Stimulated activated naive CD8-positive, alpha-beta T cell treated with anti-CD3 and anti-CD28 coated beads, Interleukin-15, amount 100 ng/mL, for 72 hours (primary cell): ENCODE measurements at regions not wholly inside any gene's neighbourhood (a gene's known extent, or its start where the extent isn't known, plus 50 kb on each side); places are given as distances from the start of the nearest gene placed in this dataset.
"Not testable (repeated sequence)": the region's sequence is repeated elsewhere in the genome, so short reads cannot be mapped to it uniquely, and the experiment has no call there.

Experiments
- ATAC-seq: fragments of 150-1000 bp; cut with Tn5 transposase; 2 replicates; pipeline ENCODE4 v1.10.0; 2021; ENCODE audit warnings: mild to moderate bottlenecking, moderate library complexity
- DNase-seq, 2 donors: peaks; one replicate each; pipeline ENCODE4 v3.0.0; 2021 to 2022
- H3K27ac Mint-ChIP-seq, 2 donors: one replicate each; pipeline ENCODE4 v1.8.0; 2022; ENCODE audit warnings: mild to moderate bottlenecking in 2 of 2, mixed read lengths in 2 of 2, moderate library complexity in 2 of 2
- H3K27me3 Mint-ChIP-seq: one replicate; pipeline ENCODE4 v1.8.0; 2022; ENCODE audit warnings: mixed read lengths
- H3K4me1 Mint-ChIP-seq: one replicate; pipeline ENCODE4 v1.8.0; 2022; ENCODE audit warnings: mild to moderate bottlenecking, mixed read lengths
- H3K4me3 Mint-ChIP-seq, 2 donors: one replicate each; pipeline ENCODE4 v1.8.0; 2022; ENCODE audit warnings: mild to moderate bottlenecking in 2 of 2, mixed read lengths in 2 of 2, moderate library complexity in 1 of 2
- H3K9me3 Mint-ChIP-seq, 2 donors: one replicate each; pipeline ENCODE4 v1.8.0; 2022; ENCODE audit warnings: mixed read lengths in 2 of 2

GRCh38 chr7:92925876-92926696 lies 89.7 kb upstream of the CDK6 start:
- ATAC-seq (no peak), DNase-seq (no peak)

GRCh38 chr7:92924800-92925199 lies 88.4 kb upstream of the CDK6 start:
- peaks cover 36% of the 10 kb centered on the region for H3K27me3 Mint-ChIP-seq
- H3K4me1 Mint-ChIP-seq: no peaks in the 10 kb centered on the region
- no peak overlapping the region for H3K4me3 Mint-ChIP-seq
- peaks cover 23 to 35% of the 10 kb centered on the region in 2 donors for H3K9me3 Mint-ChIP-seq
- no peak overlapping the region for H3K27ac Mint-ChIP-seq
- no peak for ATAC-seq
- no peak for DNase-seq

More at GRCh38 chr7:92925876-92926696, 89.7 kb upstream of the CDK6 start:
- no peaks in the 10 kb centered on the region for H3K4me1 Mint-ChIP-seq
- peaks cover 28 to 31% of the 10 kb centered on the region in 2 donors for H3K9me3 Mint-ChIP-seq
- no peak overlapping the region for H3K4me3 Mint-ChIP-seq
- H3K27me3 Mint-ChIP-seq: peaks cover 26% of the 10 kb centered on the region
- no peak overlapping the region for H3K27ac Mint-ChIP-seq

DNA sequence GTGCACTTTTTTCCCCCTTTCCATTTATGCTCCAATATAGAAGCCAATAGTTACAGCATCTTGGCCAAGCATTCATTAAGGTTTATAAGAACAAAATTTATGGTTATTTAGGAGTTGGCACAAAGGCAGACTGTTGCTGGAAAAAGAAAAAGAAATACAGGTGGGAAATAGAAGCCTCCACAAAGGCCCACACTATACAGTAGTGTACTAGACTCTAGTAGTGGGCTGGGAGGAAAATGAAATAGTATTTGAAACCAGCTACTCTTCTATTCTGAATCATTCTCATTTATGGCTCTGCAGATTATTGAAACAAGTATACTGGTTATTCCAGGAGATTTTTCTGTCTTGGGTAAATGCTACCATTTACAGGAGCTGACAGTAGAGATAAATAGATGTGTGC lies 80.9 kb upstream of the CDK6 start:
- Mint-ChIP-seq H3K4me3 (no peak overlapping the region), H3K4me1 (no peaks in the 10 kb centered on the region), H3K27ac (no peak overlapping the region), H3K9me3 (peaks cover 10 to 16% of the 10 kb centered on the region in 2 donors), H3K27me3 (peaks cover 16% of the 10 kb centered on the region)
- no peak for DNase-seq
- no peak for ATAC-seq

- Mint-ChIP-seq H3K4me1 (no peaks in the 10 kb centered on the region), H3K27me3 (peaks cover 12% of the 10 kb centered on the region), H3K9me3 (peaks cover 10 to 12% of the 10 kb centered on the region in 2 donors), H3K27ac (no peak overlapping the region), H3K4me3 (no peak overlapping the region)
- no peak for DNase-seq
- no peak for ATAC-seq
Measured at GRCh38 chr7:92916770-92917224, 80.4 kb upstream of the CDK6 start.

DNA sequence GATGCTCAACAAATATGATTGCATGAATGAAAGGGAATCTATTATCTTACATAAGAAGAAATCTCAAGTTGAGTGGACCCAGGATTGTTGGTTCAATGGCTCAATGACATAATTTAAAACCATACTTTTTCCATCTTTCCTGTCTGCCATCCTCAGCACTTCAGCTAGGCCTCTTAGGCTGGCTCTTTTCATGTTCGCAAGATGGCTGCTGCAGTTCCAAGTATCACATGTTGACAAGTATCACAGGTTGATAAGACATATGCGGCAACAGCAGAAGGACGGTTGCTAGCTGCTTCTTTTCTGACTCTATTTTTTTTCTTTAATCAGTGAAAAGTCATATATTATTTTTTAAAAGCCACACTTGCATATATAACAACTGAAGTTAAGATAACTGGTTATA lies 79.0 kb upstream of the CDK6 start:
- peaks cover 3% of the 10 kb centered on the region for H3K27me3 Mint-ChIP-seq
- H3K27ac Mint-ChIP-seq: no peak overlapping the region
- H3K4me3 Mint-ChIP-seq: no peak overlapping the region
- H3K4me1 Mint-ChIP-seq: no peaks in the 10 kb centered on the region
- H3K9me3 Mint-ChIP-seq: peaks cover 0 to 3% of the 10 kb centered on the region in 2 donors
- ATAC-seq (no peak), DNase-seq (no peak)

- DNase-seq: no peak
- Mint-ChIP-seq H3K4me3 (no peak overlapping the region), H3K27ac (no peak overlapping the region), H3K27me3 (no peaks in the 10 kb centered on the region), H3K4me1 (no peaks in the 10 kb centered on the region), H3K9me3 (no peaks in the 10 kb centered on the region)
- no peak for ATAC-seq
Measured at GRCh38 chr7:92914645-92915044, 78.3 kb upstream of the CDK6 start.

- ATAC-seq: no peak
- Mint-ChIP-seq H3K9me3 (no peaks in the 10 kb centered on the region), H3K4me1 (no peaks in the 10 kb centered on the region), H3K4me3 (no peak overlapping the region), H3K27me3 (no peaks in the 10 kb centered on the region), H3K27ac (no peak overlapping the region)
- no peak for DNase-seq
Measured at GRCh38 chr7:92913849-92914248, 77.5 kb upstream of the CDK6 start.

GRCh38 chr7:92910976-92911375 lies 74.6 kb upstream of the CDK6 start:
- DNase-seq (no peak), ATAC-seq (no peak)
- Mint-ChIP-seq H3K4me3 (no peak overlapping the region), H3K27me3 (peaks cover 9% of the 10 kb centered on the region), H3K9me3 (peaks cover 5 to 6% of the 10 kb centered on the region in 2 donors), H3K27ac (no peak overlapping the region), H3K4me1 (peaks cover 4% of the 10 kb centered on the region)

- ATAC-seq (no peak), DNase-seq (no peak)
- peaks cover 7 to 8% of the 10 kb centered on the region in 2 donors for H3K9me3 Mint-ChIP-seq
- peaks cover 11% of the 10 kb centered on the region for H3K4me1 Mint-ChIP-seq
- H3K4me3 Mint-ChIP-seq: no peak overlapping the region
- peaks cover 9% of the 10 kb centered on the region for H3K27me3 Mint-ChIP-seq
- H3K27ac Mint-ChIP-seq: no peak overlapping the region
Measured at GRCh38 chr7:92909686-92910475, 73.5 kb upstream of the CDK6 start.

- DNase-seq (peak; percentile 86 to 97), ATAC-seq (peak; percentile 99)
- H3K4me1 Mint-ChIP-seq: peaks cover 35% of the 10 kb centered on the region
- H3K4me3 Mint-ChIP-seq: peak overlapping the region; percentile 46 to 60
- peaks cover 9% of the 10 kb centered on the region for H3K27me3 Mint-ChIP-seq
- H3K9me3 Mint-ChIP-seq: peaks cover 24 to 29% of the 10 kb centered on the region in 2 donors
- H3K27ac Mint-ChIP-seq: peak overlapping the region; percentile 86 to 94
Measured at GRCh38 chr7:92904244-92905131, 68.1 kb upstream of the CDK6 start.

DNA sequence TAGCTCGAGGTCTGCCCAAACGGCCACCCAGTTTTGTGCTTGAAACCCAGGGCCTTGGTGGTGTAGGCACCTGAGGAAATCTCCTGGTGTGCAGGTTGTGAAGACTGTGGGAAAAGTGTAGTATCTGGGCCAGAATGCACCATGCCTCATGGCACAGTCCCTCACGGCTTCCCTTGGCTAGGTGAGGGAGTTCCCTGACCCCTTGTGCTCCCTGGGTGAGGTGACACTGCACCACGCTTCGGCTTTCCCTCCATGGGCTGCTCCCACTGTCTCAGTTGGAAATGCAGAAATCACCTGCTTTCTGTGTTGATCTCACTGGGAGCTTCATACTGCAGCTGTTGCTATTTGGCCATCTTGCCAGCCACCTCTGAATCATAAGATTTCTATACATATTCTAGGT lies 62.4 kb upstream of the CDK6 start:
- peaks cover 13% of the 10 kb centered on the region for H3K4me1 Mint-ChIP-seq
- ATAC-seq (no peak), DNase-seq (no peak)
- H3K27me3 Mint-ChIP-seq: peaks cover 33% of the 10 kb centered on the region
- no peak overlapping the region for H3K4me3 Mint-ChIP-seq
- H3K27ac Mint-ChIP-seq: no peak overlapping the region
- H3K9me3 Mint-ChIP-seq: peaks cover 54 to 64% of the 10 kb centered on the region in 2 donors

DNA sequence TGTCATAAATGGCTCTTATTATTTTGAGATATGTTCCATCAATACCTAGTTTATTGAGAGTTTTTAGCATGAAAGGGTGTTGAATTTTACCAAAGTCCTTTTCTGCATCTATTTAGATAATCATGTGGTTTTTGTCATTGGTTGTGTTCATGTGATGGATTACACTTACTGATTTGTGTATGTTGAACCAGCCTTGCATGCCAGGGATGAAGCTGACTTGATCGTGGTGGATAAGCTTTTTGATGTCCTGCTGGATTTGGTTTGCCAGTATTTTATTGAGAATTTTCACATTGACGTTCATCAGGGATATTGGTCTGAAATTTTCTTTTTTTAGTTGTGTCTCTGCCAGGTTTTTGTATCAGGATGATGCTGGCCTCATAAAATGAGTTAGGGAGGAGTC lies 58.5 kb upstream of the CDK6 start:
- not testable (repeated sequence) for DNase-seq, ATAC-seq, H3K4me3 Mint-ChIP-seq, H3K27ac Mint-ChIP-seq, H3K4me1 Mint-ChIP-seq
- Mint-ChIP-seq H3K27me3 (peaks cover 54% of the 10 kb centered on the region), H3K9me3 (peaks cover 32 to 49% of the 10 kb centered on the region in 2 donors)

GRCh38 chr7:92889081-92889480 lies 52.7 kb upstream of the CDK6 start:
- no peak overlapping the region for H3K4me3 Mint-ChIP-seq
- peaks cover 58% of the 10 kb centered on the region for H3K27me3 Mint-ChIP-seq
- H3K27ac Mint-ChIP-seq: no peak overlapping the region
- ATAC-seq: no peak
- peaks cover 27 to 31% of the 10 kb centered on the region in 2 donors for H3K9me3 Mint-ChIP-seq
- no peak for DNase-seq
- peaks cover 4% of the 10 kb centered on the region for H3K4me1 Mint-ChIP-seq
